Stimulated activated CD4-positive, alpha-beta T cell treated with anti-CD3 and anti-CD28 coated beads, TNF-alpha, amount 100 ng/mL, for 1 hour (primary cell): ENCODE measurements at regions not wholly inside any gene's neighbourhood (a gene's known extent, or its start where the extent isn't known, plus 50 kb on each side); places are given as distances from the start of the nearest gene placed in this dataset.
"Not testable (repeated sequence)": the region's sequence is repeated elsewhere in the genome, so short reads cannot be mapped to it uniquely, and the experiment has no call there.

ENCODE experiments used
- DNase-seq, 3 donors: peaks; one replicate each; pipeline ENCODE4 v3.0.0-alpha.2; 2020; ENCODE audit warnings: low read depth in 3 of 3, low spot score in 1 of 3

DNA sequence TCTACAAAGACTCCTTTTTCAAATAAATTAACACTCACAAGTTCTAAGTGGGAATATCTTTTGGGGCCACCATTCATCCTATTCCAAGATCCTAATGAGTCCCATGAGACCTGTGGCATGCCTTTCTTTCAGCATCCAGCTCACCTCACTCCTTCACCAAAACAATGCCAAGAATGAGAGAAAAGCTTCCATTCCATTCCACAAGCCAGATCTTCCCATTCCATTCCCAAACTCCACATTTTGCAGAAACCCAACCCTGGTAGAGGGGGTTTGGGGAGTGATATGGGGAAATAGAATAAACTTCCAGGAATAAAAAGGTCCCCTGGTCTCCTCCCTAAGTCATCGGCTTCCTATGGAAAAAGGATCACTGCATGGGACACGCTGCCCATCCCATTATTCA, 392.2 kb downstream of the NPIPA8 start:
- DNase-seq, result no peak

DNA sequence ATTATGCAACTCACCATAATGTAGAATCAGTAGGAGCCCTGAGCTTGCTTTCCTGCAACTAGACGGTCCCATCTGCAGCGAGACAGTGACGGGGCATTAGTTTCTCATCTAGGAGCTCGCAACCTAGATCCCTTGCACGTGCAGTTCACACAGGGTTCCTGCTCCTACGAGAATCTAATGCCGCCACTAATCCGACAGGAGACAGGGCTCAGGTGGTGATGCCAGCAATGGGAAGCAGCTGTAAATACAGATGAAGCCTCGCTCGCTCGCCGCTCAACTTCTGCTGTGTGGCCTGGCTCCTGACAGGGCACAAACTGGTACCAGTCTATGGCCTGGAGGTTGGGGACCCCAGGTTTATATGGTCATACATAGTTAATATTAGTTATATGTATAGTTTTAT, 394.5 kb downstream of the NPIPA8 start:
- DNase-seq, result no peak

DNA sequence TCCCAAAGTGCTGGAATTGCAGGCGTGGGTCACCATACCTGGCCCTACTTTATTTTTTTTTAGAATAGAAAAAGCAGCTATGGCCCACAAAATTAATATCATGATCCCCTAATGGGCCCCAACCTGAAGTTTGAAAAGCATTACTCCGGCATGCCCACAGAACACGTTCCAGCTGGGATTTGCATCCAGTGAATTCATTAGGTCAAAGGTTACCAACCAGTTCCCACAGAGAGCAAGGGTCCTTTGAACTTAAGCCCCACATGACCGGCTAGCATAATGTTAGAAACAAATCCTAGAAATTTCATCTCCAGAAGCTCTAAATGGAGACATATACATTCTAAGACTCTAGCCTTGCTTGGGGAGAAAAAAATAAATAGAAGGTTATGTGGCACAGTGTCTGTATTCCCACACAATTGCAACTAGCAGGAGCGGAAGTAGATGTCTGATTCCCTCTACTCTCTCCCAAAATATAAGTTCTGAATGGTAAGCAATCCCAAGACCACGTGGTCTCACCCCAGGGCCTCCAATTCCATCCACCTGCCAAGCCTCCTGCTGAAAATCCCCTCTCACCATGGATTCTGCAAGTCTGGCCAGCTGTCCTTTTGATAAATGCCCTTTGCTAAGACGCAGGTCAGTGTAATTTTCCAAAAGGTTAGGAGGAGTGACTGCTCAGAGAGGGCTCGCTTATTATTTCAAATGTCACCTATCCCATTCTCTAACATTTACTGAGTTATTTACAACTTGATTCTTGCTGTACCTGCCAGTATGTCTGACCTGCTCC, 395.8 kb downstream of the NPIPA8 start:
- no peak for DNase-seq

DNA sequence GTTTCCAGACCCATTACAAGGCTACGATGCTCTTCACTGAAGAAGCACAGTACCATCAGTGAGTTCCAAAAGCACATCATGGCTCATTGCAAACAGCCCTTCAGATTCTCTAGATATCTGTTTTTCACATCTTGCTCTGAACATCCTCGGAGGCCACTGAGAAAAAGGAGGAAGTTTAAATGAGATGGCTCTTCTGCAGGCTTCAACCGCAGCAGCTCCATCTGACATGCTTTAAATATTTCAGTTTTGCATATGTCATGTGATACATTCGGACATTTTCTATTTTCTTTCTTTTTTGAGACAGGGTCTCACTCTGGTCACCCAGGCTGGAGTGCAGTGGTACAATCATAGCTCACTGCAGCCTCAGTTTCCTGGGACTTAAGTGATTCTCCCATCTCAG, 396.8 kb downstream of the NPIPA8 start:
- DNase-seq, result no peak

DNA sequence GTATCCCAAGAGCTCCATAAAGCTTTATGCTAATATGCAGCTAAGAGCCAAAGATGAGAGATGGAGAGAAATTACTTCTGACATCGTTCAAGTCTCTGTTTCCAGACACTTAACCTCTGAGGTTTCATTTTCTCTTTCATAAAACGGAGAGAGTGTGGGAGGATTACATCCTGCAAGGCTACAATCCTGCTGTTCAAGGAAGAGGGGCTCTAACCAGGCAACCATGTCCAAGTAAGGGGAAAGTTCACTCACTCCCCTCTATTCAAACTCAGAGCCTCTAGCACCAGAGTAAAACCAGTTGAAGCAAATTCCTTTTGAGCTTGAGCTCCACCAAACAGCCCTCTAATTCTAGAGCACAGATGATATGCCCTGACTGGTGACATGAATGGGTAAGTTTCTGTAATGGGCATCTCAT, 397.4 kb downstream of the NPIPA8 start:
- DNase-seq, result no peak

DNA sequence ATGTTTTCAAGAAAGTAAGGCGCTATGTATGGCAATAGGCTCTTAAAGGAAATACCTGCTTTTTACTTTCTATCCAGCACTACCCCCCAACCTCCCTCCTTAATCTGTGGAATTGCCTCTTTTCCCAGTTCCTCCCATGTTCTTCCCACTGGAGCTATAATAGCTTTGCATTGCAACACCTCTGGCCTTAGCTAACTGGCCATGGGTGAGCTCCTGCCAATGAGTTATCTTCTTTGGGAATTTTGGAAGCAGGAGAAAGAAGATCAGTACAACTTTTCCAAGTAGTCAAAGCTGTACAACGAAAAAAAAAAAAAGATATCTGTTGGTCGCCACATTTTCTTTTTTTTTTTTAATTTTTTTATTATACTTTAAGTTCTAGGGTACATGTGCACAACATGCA, 398.0 kb downstream of the NPIPA8 start:
- DNase-seq, result no peak

DNA sequence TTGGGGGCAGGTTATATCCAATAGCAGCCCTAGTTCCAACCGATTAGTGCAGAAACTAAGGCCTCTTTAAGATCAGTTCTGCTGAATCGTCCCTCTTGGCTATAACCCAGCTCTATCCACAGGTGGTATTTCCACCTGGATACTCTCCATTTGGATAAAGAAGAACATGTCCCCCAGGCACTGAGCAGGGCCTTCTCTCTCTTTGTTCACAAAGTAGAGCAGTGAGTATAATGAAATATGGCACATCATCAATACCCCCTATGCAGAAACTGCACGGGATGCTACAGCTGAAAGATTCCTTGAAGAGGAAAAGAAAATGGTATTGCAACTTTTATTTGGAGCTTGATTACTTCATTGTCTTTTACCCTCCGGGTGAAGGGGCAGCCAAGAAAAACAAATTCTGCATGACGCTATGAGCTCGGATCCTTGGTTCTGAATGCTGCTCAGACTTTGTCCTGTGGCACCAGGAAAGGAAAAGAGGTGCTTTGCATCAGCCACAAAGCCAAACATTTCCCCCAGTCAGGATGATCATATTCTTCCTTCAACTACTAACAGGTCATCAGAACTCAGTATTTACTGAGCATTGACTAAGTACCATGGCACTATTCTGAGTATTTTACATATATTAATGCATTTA, 399.7 kb downstream of the NPIPA8 start:
- DNase-seq, result no peak

DNA sequence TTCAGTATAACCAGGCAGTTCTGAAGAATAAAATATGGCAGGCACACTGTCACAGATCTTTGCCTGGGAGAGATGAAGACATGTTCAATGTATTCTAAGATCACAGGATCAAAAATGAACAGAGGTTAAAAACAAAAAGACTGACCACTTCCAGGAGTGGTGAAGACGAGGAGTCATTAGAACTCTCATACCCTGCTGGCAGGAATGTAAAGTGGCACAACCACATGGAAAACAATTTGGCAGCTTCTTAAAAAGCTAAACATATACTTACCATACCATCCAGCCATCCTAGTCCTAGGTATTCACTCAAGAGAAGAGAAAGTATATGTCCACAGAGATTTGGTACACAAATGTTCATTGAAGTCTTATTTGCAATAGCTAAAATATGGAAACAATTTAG, 406.3 kb downstream of the NPIPA8 start:
- DNase-seq, result no peak

DNA sequence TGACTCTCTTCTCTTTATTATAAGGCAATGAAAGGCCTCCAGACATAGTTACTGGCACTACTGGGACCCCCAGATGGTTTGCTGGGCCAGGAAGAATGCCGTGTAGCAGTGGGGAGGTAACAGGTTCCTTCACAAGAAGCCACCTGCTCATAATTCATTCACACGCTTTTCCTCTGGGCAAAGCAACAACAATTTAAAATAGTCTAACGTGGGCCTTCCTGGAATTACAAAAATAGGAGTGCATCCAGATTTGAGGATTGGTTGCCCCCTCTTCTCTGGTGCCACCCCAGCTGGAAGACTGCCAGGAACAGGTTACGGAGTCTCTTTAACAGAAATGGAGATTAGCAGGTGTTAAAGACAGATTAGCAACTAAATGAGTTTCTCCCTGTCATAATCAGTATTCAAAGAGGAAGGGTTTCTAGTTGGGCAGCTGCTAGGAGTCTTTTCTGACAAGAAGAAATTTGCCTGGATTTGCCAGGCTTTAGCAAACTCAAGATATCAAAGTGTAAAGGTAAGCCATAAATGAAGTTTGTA, 409.6 kb downstream of the NPIPA8 start:
- DNase-seq, result no peak

DNA sequence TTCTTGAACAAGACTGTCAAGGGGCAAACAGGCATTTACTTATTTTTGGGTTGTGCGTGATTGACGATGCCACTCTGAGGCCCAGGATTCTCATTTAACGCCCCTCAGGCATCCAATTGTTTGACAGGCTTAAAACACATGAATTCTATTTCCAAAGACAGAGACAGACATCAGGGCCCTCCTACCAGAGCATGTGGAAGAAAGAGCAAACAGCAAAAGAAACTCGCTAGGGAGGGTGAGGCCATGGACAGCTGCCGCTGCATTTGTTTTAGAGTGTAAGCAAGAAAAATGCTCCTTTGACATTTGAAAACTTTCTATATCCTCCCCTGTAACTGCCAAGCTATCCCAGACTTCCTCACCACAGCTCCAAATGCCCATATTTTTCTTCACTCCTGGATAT, 410.1 kb downstream of the NPIPA8 start:
- no peak for DNase-seq

DNA sequence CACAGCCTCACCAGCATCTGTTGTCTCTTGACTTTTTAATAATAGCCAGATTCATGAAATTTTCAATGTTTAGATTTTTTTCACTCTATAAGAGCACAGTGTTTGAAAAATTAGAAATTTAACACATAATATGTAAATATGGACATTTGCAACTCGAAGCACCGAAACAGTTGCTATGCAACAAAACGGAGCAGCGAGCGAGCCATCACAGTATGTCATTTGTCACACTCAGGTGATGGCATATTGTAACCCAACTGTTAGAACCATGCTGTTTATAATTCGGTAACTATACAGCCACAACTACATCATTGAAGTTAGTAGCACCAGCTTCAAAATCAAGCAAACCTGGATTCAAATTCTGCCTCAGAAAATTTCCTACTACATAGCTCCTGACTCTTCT, 410.8 kb downstream of the NPIPA8 start:
- no peak for DNase-seq

DNA sequence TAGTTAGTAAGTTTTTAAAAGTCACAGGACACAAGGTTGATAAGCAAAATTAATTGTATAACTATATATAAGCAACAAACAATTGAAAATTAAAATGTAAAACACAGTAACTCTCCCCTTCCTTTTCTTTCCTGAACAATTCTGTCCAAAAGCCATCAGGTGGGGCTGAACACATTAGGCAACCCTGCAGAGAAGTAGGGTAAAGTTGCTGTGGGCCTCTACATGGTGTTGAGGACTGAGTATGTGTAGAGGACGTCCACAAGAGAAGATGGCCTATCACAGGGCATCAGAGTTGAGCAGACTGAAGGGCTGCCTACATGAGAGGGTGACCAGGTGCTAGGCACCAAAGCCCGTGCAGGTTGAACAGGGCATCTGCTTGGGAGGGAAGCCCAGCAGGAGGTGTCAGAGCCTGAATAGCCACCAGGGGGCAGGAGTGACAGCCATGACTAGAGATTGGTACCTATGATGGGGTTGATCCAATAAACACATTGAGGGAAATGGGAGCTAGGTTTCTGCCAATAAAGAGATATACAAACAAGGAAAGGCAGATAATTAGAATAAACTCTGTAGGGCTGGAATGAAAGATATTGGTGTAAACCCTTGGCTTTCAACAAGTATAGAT, 415.1 kb downstream of the NPIPA8 start:
- peak; percentile 0 to 34 (median 10) for DNase-seq

DNA sequence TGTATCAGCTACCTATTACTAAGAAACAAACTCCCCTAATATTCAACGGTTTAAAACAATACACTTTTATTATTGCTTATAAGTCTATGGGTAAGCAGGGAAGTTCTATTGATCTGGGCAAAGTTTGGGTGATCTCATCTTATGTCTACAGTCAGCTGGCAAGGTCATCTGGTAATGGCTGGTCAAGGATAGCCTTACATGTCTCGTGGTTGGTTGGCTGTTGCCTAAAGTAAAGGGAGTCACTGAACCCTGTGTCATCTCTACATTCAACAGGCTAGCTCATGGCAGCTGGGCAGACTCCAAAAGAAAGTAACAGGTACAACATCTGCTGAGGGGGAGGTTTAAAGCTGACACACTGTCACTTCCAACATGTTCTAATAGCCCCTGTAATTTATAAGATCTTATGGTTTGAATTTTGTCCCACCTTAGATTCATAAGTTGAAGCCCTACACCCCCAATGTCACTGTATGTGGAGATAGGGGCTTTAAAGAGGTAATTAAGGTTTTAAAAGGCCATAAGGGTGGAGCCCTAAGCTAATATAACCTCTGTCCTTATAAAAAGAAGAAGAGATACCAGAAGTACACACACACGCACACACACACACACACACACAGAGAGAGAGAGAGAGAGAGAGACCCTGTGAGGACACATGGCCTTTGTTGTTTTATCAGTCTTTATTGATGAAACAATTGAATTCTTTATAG, 419.1 kb downstream of the NPIPA8 start:
- no peak for DNase-seq

DNA sequence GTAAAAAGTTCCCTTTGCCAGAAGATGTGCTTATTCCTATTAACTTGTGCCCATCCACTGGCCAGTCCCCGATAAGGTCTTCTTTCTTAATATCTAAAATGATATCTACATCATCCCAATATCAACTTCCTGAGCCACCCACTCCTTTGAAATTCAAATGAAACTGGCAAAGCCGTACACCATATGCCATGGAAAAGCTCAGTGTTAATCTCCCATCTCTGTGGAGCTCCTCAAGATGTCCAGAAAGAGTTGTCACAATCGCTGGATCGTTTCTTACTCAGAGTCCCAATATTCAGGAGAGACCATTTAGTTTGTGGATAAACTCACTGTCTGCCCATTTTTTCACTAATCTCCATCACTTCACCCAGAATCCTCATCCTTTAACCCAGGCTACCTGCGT, 420.7 kb downstream of the NPIPA8 start:
- DNase-seq, result no peak

DNA sequence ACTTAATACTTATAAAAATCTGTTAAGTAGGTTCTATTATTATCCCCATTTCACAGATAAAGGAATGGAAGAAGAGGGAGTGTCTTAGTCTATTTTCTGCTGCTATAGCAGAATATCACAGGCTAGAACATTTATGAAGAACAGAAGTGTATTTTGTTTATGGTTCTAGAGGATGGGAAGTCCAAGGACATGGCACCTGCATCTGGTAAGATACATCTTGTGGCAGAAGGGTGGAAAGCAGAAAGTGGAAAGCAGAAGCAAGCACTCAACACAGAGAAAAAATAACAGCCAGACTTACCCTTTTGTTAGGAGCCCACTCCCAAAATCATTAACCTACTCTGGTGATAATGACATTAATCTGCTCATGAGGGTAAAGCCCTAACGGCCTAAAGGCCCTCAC, 422.4 kb downstream of the NPIPA8 start:
- no peak for DNase-seq

DNA sequence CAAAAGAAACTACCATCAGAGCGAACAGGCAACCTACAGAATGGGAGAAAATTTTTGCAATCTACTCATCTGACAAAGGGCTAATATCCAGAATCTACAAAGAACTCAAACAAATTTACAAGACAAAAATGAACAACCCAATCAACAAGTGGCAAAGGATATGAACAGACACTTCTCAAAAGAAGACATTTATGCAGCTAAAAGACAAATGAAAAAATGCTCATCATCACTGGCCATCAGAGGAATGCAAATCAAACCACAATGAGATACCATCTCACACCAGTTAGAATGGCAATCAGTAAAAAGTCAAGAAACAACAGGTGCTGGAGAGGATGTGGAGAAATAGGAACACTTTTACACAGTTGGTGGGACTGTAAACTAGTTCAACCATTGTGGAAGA, 425.0 kb downstream of the NPIPA8 start:
- not testable (repeated sequence) for DNase-seq

DNA sequence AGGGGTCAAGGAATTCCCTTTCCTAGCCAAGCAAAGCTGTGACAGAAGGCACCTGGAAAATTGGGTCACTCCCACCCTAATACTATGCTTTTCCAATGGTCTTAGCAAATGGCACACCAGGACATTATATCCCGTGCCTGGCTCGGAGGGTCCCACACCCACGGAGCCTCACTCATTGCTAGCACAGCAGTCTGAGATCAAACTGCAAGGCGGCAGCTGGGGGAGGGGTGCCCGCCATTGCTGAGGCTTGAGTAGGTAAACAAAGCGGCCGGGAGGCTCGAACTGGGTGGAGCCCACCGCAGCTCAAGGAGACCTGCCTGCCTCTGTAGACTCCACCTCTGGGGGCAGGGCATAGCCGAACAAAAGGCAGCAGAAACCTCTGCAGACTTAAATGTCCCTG, 429.9 kb downstream of the NPIPA8 start:
- not testable (repeated sequence) for DNase-seq

DNA sequence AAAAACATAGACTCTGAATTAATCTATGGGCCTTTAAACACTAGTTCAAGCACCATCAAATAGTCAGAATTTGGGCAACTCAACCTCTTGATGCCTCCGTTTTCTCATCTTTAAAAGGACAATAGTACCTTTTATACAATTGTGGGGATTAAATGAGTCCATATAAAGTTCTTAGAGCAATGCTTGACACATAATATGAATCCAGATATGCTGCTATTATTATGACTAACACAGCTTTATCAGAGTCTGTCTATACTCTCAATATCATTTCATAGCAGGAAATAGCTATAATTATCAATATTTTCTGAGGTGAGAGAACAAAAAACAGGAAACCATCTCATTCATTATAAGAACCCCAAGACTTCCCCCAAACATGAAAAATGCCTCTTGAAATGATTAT, 430.5 kb upstream of the XYLT1 start:
- no peak for DNase-seq

DNA sequence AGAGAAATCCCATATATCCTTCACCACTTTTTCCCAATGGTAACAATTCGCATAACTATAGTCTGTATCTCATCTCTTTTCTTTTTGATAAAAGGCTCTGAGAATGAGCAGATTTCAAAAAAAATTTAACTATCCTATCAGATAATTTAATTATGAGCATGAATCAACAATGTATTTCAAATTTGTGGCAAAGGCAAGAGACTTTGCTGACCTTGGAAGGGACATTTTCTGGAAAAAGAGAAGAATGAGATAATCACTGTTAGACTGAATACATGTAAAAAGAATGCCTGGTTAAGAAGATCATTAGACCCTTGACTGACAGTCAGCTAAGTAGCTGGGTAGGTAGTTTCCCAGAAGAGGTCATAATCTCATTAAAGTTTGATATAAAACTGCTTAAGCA, 428.4 kb upstream of the XYLT1 start:
- no peak for DNase-seq

DNA sequence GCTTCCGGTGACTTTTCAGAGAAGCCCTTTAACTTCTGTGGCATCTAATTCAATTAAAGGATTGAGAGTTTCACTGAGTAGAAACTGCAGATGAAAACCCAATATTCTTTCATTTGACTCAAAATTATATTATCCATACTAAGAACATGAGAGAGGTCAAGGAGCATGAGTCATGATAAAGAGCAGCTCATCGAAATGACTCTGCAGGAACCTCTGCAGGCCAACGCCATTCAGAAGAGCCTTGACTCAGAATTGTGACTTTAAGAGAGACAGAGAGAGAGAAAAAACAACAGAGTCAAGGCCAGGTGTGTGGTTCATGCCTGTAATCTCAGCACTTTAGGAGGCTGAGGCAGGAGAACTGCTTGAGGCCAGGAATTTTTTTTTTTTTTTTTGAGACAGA, 417.2 kb upstream of the XYLT1 start:
- DNase-seq, result no peak

DNA sequence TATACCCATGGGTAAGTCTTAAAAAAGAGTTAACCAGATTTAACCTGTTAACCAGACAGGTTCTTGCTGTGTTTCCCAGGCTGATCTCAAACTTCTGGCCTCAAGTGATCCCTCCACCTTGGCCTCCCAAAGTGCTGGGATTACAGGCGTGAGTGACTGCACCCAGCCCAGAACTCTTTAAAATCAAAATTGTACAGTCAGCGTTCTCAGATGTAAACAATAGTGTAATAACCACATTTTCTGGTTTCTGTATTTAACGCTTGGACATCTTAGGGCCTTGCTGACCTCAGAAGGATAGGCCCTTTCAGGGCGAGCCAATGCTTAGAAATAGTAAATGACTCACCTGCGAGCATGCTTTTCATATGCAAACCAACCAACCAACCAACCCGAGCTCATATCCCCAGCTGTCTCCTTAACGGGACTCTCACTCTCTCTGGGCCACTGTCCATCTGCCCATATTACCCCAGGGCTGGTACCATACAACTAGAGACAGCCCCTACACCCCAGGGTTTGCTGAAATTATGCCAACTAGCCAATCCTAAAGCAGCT, 415.0 kb upstream of the XYLT1 start:
- DNase-seq, result no peak
